Fibroblast of peridontal ligament (primary cell): ENCODE measurements at regions not wholly inside any gene's neighbourhood (a gene's known extent, or its start where the extent isn't known, plus 50 kb on each side); places are given as distances from the start of the nearest gene placed in this dataset.

Source experiments
- DNase-seq: peaks from one replicate; pipeline ENCODE4 v3.0.0-alpha.2; 2010; ENCODE audit errors: extremely low read depth

GRCh38 chr4:164405774-164406173 is 348.2 kb upstream of the SMIM31 start:
- no peak for DNase-seq

GRCh38 chr4:164408831-164409230 is 345.1 kb upstream of the SMIM31 start:
- no peak for DNase-seq

- DNase-seq: no peak
Observed at GRCh38 chr4:164410401-164410800, 343.5 kb upstream of the SMIM31 start.

GRCh38 chr4:164412246-164412645 is 341.7 kb upstream of the SMIM31 start:
- DNase-seq: no peak

GRCh38 chr4:164413743-164414142 is 340.2 kb upstream of the SMIM31 start:
- no peak for DNase-seq

GRCh38 chr4:164423819-164424218 is 330.1 kb upstream of the SMIM31 start:
- no peak for DNase-seq

- no peak for DNase-seq
Observed at GRCh38 chr4:164424846-164425245, 329.1 kb upstream of the SMIM31 start.

GRCh38 chr4:164428561-164428960 is 325.4 kb upstream of the SMIM31 start:
- DNase-seq: no peak

GRCh38 chr4:164438321-164438720 is 315.6 kb upstream of the SMIM31 start:
- DNase-seq: no peak

- no peak for DNase-seq
Observed at GRCh38 chr4:164439037-164439436, 314.9 kb upstream of the SMIM31 start.

- DNase-seq: no peak
Observed at GRCh38 chr4:164440199-164440598, 313.7 kb upstream of the SMIM31 start.

- DNase-seq: no peak
Observed at GRCh38 chr4:164441109-164441508, 312.8 kb upstream of the SMIM31 start.

GRCh38 chr4:164442180-164442579 is 311.8 kb upstream of the SMIM31 start:
- no peak for DNase-seq

- DNase-seq: no peak
Observed at GRCh38 chr4:164446516-164446915, 307.4 kb upstream of the SMIM31 start.

GRCh38 chr4:164461901-164462300 is 292.0 kb upstream of the SMIM31 start:
- DNase-seq: no peak

GRCh38 chr4:164462471-164462870 is 291.5 kb upstream of the SMIM31 start:
- no peak for DNase-seq

GRCh38 chr4:164464313-164464712 is 289.6 kb upstream of the SMIM31 start:
- DNase-seq: no peak

- no peak for DNase-seq
Observed at GRCh38 chr4:164467493-164467892, 286.4 kb upstream of the SMIM31 start.

GRCh38 chr4:164481306-164482091 is 272.4 kb upstream of the SMIM31 start:
- no peak for DNase-seq

GRCh38 chr4:164482092-164482404 is 271.9 kb upstream of the SMIM31 start:
- no peak for DNase-seq

- no peak for DNase-seq
Observed at GRCh38 chr4:164482758-164483157, 271.2 kb upstream of the SMIM31 start.

GRCh38 chr4:164483711-164484110 is 270.2 kb upstream of the SMIM31 start:
- DNase-seq: no peak

- no peak for DNase-seq
Observed at GRCh38 chr4:164484551-164484950, 269.4 kb upstream of the SMIM31 start.

GRCh38 chr4:164485136-164485535 is 268.8 kb upstream of the SMIM31 start:
- DNase-seq: no peak
